Astrocyte of the hippocampus (primary cell): ENCODE measurements at regions not wholly inside any gene's neighbourhood (a gene's known extent, or its start where the extent isn't known, plus 50 kb on each side); places are given as distances from the start of the nearest gene placed in this dataset.
"Not testable (repeated sequence)": the region's sequence is repeated elsewhere in the genome, so short reads cannot be mapped to it uniquely, and the experiment has no call there.

Experiments used
- DNase-seq: peaks from one replicate; pipeline ENCODE4 v3.0.0; 2011; ENCODE audit warnings: low read depth, low spot score

GRCh38 chr11:44417731-44418455 is 108.0 kb upstream of the ALX4 start:
- no peak for DNase-seq

- no peak for DNase-seq
These were observed 108.5 kb upstream of the ALX4 start for GRCh38 chr11:44418456-44418830.

- no peak for DNase-seq
These were observed 111.2 kb upstream of the ALX4 start for GRCh38 chr11:44421090-44421675.

DNA sequence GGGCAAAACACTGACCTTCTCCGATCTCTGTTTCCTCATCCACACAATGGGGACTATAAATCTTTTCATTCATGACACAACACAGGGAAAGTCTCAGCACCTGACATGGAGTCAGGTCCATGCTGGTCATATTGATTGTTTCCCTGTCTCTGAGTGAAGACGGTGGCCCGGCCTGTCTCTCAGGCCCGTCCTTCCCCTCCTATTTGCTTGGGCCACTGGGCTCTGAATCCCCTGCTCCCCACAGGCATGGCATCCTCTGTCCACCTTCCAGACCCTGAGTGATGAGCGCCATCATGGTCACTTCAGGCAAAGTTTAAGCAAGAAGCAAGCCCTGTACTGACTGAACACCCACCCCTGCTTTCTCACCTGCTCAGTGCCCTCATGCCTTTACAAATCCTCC is 113.3 kb upstream of the ALX4 start:
- no peak for DNase-seq

DNA sequence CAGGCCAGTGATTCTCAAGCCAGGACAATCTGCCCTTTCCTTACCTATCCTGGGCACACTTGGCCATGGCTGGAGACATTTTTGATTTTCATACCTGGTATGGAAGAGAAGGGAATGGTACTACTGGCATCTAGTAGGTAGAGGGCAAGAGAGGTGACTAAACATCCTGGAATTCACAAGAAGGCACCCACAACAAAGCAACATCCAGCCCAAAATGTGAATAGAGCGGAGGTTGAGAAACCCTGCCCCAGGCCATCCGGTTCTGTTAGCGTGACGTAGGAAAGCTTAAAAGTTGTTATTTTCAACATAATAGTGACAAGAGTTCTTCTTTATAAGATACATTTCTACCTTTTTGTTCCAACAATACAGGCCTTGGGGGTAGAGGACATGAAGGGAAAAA is 114.9 kb upstream of the ALX4 start:
- DNase-seq, result no peak

- no peak for DNase-seq
These were observed 116.2 kb upstream of the ALX4 start for GRCh38 chr11:44426119-44426518.

DNA sequence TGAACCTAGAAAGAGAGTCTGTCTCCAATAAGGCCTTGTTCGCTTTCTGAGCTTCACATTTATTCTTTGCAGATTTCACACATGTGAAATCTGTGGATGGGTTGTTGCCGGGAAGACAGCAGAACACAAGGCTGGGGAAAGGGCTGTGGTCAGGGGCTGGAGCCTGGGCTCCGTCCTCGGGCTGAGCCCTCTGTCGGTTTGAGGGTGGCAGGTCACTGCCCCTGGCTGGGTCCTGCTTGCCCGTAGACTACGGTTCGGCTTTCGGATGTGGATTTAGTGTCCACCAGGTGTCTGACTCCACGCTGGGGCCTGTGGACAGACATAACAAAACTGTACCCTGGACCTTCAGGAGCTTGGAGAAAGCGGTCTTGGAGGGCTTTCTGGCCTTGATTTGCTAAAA is 117.0 kb upstream of the ALX4 start:
- DNase-seq, result no peak

DNA sequence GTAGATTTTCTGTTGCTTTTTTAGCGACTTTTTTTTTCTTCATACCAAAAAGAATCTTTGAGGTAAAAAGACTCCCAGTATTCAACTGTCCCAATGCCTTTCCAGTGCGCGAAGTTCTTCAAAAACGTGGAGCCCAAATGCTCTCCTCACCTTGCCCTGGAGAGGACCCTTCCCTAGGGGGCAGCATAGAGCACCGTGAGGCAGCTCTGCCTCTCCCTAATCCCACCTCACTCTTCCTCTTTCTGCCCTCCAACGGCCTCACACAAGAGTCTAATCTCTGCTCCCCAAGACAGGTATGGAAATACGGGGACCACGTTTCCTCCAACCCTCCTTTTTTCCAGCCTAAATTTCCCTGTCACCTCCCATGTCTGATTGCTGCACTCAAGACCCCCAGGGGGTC is 117.5 kb upstream of the ALX4 start:
- DNase-seq, result no peak

- no peak for DNase-seq
These were observed 120.2 kb upstream of the ALX4 start for GRCh38 chr11:44430140-44430539.

- no peak for DNase-seq
These were observed 124.3 kb upstream of the ALX4 start for GRCh38 chr11:44434191-44434590.

DNA sequence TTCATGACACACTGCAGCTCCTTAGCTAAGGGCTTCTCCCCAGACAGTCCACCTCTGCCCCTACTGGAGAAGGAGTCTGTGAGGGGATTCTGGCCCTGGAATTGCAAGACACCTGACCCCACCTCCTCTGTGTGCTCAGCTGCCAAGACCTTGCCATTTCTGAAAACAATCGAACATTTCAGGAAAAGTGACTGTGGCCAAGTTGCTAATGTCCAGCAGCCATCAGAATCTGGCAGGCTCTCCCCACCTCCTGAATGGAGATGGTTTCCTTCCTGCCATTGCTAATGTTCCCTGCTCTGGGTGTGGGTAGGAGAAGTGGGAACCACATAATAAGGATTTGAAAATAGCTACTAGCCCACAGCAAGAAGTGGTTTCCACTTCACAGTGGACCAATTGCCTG is 127.2 kb upstream of the ALX4 start:
- no peak for DNase-seq

- not testable (repeated sequence) for DNase-seq
These were observed 122.4 kb upstream of the CD82 start for GRCh38 chr11:44442893-44443673.

DNA sequence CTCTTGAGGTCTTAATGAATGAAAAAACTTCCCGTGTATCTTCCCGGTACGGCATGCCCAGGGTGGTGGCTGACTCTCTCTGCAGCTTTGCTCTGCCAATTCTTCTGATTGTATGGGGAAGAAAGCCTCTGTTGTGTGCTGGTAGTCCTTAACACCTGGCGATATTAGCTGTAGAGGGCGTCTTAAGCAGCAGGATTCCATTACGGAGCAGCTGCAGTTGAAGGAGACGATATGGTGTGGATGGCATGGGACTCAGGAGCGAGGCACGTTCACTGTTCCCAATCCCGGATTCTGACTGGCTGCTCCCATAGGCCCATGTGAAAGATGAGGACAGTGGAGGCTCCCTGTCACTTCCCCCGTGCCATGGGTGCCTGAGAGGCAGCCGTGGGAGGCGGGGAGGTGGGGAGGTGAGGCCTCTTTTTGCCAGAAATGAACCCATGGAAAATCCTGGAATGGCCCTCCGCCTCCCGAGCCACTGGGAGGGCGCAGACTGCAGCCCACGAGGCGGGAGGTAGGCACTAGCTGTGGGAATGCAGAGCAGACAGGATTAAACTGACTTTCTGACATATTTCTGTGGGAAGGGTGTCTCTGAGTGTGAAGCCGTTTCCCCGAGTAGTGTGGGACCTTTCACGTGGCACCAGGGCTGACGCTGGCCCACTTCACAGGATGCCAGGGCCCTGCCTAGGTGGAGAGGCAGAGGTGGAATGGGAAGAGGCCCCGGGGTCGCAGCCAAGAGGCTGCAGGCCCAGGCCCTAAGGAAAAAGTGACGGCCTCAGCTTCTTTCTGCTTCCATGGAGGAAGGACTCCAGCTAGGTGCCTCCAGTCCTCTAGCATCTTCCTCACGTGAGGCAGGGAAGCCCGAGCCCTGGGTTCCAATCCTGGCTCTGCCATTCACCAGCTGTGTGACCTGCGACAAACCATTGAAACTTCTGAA is 121.4 kb upstream of the CD82 start:
- DNase-seq, result no peak

GRCh38 chr11:44444770-44445321 is 120.6 kb upstream of the CD82 start:
- DNase-seq, result no peak

- DNase-seq, result peak; percentile 25
These were observed 119.7 kb upstream of the CD82 start for GRCh38 chr11:44445500-44446365.

DNA sequence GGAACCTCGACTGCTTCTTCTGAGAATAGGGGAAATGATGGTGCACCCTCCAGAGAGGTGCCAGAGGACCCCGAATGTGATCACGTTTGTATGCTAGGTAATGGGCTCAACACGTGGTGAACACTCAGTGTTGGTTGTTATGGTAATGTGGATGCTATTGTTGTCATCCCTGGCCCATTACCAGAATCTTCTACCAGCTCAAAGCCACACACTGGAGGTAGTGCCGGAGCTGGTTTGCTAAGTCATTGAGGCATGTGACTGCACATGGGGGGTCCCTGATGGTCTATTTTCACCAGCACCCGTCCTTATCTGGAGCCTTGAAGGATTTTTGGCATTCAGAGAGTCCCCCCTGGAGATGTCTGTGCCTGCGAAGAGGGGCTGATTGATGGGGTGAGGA is 119.1 kb upstream of the CD82 start:
- DNase-seq, result no peak

GRCh38 chr11:44446996-44447771 is 118.3 kb upstream of the CD82 start:
- DNase-seq, result no peak

- DNase-seq, result no peak
These were observed 115.0 kb upstream of the CD82 start for GRCh38 chr11:44450295-44450932.

DNA sequence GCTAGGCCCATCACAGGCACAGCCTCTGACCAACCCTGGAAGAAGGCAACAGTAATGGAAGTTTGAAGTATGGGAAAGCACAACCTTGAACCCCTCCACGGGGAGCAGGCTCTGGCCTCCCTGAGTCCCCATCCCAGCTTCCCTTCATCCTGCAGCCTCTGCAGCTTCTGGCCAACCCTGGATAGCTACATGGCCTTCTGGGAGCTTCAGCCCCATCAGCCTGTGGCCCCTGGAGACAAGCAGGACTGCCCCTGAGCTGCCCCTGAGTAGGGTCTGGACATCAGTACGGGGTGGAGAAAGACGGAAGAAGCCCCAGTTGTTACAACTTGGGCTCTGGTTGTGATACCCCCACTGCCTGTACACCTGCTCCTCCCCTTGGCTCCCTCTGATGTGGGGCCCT is 113.8 kb upstream of the CD82 start:
- DNase-seq, result no peak
